Mesenchymal stem cell (in vitro differentiated cells and primary cell): ENCODE measurements at regions not wholly inside any gene's neighbourhood (a gene's known extent, or its start where the extent isn't known, plus 50 kb on each side); places are given as distances from the start of the nearest gene placed in this dataset.
"Not testable (repeated sequence)": the region's sequence is repeated elsewhere in the genome, so short reads cannot be mapped to it uniquely, and the experiment has no call there.

Source experiments
- DNase-seq: peaks from one replicate; pipeline ENCODE4 v3.0.0-alpha.2; 2013
- H2AFZ ChIP-seq: one replicate; pipeline ENCODE4 v1.6.1; 2013; ENCODE audit warnings: low read depth, mild to moderate bottlenecking, control low read depth, inconsistent platforms, low read length, moderate library complexity
- H2AK5ac ChIP-seq: 2 replicates; pipeline ENCODE4 v1.6.1; 2013; ENCODE audit warnings: low read length, moderate library complexity, mild to moderate bottlenecking, inconsistent platforms; ENCODE audit not compliant: severe bottlenecking
- H2BK120ac ChIP-seq: one replicate; pipeline ENCODE4 v1.6.1; 2013; ENCODE audit warnings: low read depth, mild to moderate bottlenecking, inconsistent platforms, low read length, moderate library complexity
- H2BK12ac ChIP-seq, 2 experiments: one replicate each; pipeline ENCODE4 v1.6.1; 2013; ENCODE audit warnings: inconsistent platforms in 2 of 2, low read length in 2 of 2, mild to moderate bottlenecking in 2 of 2, moderate library complexity in 2 of 2, control low read depth in 1 of 2
- H2BK15ac ChIP-seq: one replicate; pipeline ENCODE4 v1.6.1; 2013; ENCODE audit warnings: mild to moderate bottlenecking, low read depth, inconsistent platforms; ENCODE audit not compliant: poor library complexity, severe bottlenecking
- H2BK5ac ChIP-seq: 2 replicates; pipeline ENCODE4 v1.6.1; 2013; ENCODE audit warnings: low read depth, mild to moderate bottlenecking, low read length, control low read depth, inconsistent platforms; ENCODE audit not compliant: poor library complexity, severe bottlenecking
- H3K14ac ChIP-seq, 2 experiments: one replicate each; pipeline ENCODE4 v1.6.1; 2013; ENCODE audit warnings: inconsistent platforms in 2 of 2, low read length in 2 of 2, control low read depth in 1 of 2, mild to moderate bottlenecking in 1 of 2, moderate library complexity in 1 of 2
- H3K18ac ChIP-seq, 2 experiments: one replicate each; pipeline ENCODE4 v1.6.1; 2013; ENCODE audit warnings: inconsistent platforms in 2 of 2, low read length in 2 of 2, control low read depth in 1 of 2, low read depth in 1 of 2, mild to moderate bottlenecking in 1 of 2
- H3K23ac ChIP-seq, 2 experiments: one replicate each; pipeline ENCODE4 v1.6.1; 2013; ENCODE audit warnings: inconsistent platforms in 2 of 2, low read length in 2 of 2, mild to moderate bottlenecking in 2 of 2, moderate library complexity in 2 of 2, control low read depth in 1 of 2
- H3K27ac ChIP-seq: 2 replicates; pipeline ENCODE4 v1.5.1; 2013; ENCODE audit warnings: mild to moderate bottlenecking, moderate library complexity, low read length, control low read depth, inconsistent platforms; ENCODE audit not compliant: poor library complexity, severe bottlenecking
- H3K27me3 ChIP-seq, 2 experiments: 2 replicates each; pipeline versions ENCODE4 v1.6.1 to v1.7.0; 2013; ENCODE audit warnings: low read length in 2 of 2, mild to moderate bottlenecking in 2 of 2, moderate library complexity in 2 of 2, control low read depth in 1 of 2, inconsistent platforms in 1 of 2; ENCODE audit not compliant: control insufficient read depth in 1 of 2, insufficient read depth in 1 of 2
- H3K36me3 ChIP-seq, 2 experiments: 2 replicates each; pipeline versions ENCODE4 v1.6.1 to v1.7.0; 2013; ENCODE audit warnings: low read length in 2 of 2, control low read depth in 1 of 2, inconsistent platforms in 1 of 2, low read depth in 1 of 2, mild to moderate bottlenecking in 1 of 2; ENCODE audit not compliant: insufficient read depth in 2 of 2, control insufficient read depth in 1 of 2
- H3K4ac ChIP-seq, 2 experiments: one replicate each; pipeline ENCODE4 v1.6.1; 2013; ENCODE audit warnings: inconsistent platforms in 2 of 2, low read length in 2 of 2, mild to moderate bottlenecking in 2 of 2, moderate library complexity in 2 of 2, control low read depth in 1 of 2, low read depth in 1 of 2
- H3K4me1 ChIP-seq: 2 replicates; pipeline ENCODE4 v1.6.1; 2013; ENCODE audit warnings: low read depth, low read length, control low read depth; ENCODE audit not compliant: control insufficient read depth, insufficient read depth
- H3K4me2 ChIP-seq: 2 replicates; pipeline ENCODE4 v1.6.1; 2013; ENCODE audit warnings: low read length, mild to moderate bottlenecking, inconsistent platforms; ENCODE audit not compliant: poor library complexity, severe bottlenecking
- H3K4me3 ChIP-seq, 2 experiments: 2 replicates each; pipeline versions ENCODE4 v1.5.1 to v1.7.0; 2013; ENCODE audit warnings: low read length in 2 of 2, mild to moderate bottlenecking in 2 of 2, control low read depth in 1 of 2, low read depth in 1 of 2; ENCODE audit not compliant: insufficient read depth in 1 of 2
- H3K79me1 ChIP-seq: replicated peaks from 2 replicates; pipeline ENCODE4 v1.6.1; 2013; ENCODE audit warnings: mild to moderate bottlenecking, control low read depth, low read length, inconsistent platforms; ENCODE audit not compliant: poor library complexity, severe bottlenecking
- H3K9ac ChIP-seq: 2 replicates; pipeline ENCODE4 v1.7.0; 2013; ENCODE audit warnings: mild to moderate bottlenecking, low read length, moderate library complexity
- H3K9me3 ChIP-seq: 2 replicates; pipeline ENCODE4 v1.7.0; 2013; ENCODE audit warnings: mild to moderate bottlenecking, low read length; ENCODE audit not compliant: control insufficient read depth
- H4K8ac ChIP-seq: one replicate; pipeline ENCODE4 v1.6.1; 2013; ENCODE audit warnings: inconsistent platforms, mild to moderate bottlenecking, low read length, moderate library complexity
- H4K91ac ChIP-seq: one replicate; pipeline ENCODE4 v1.6.1; 2013; ENCODE audit warnings: mild to moderate bottlenecking, low read length, inconsistent platforms
- WGBS: methylation state at CpG from one replicate; pipeline ENCODE4 v1.1.7; 2013; ENCODE audit warnings: mixed read lengths; 5-methylcytosine and 5-hydroxymethylcytosine counted together

- no peak overlapping the region for H2BK15ac ChIP-seq
- H3K36me3 ChIP-seq, result no peaks in the 10 kb centered on the region
- no peak overlapping the region for H2AFZ ChIP-seq
- no peak overlapping the region for H4K8ac ChIP-seq
- no peak overlapping the region for H2BK5ac ChIP-seq
- H3K4me2 ChIP-seq, result no peak overlapping the region
- no peak overlapping the region for H4K91ac ChIP-seq
- H2BK120ac ChIP-seq, result peak overlapping the region; percentile 19
- H2AK5ac ChIP-seq, result no peak overlapping the region
- no peak overlapping the region for H3K9ac ChIP-seq
- no peaks in the 10 kb centered on the region for H3K9me3 ChIP-seq
- H3K27me3 ChIP-seq, result no peaks in the 10 kb centered on the region
- no peak overlapping the region for H3K23ac ChIP-seq
- H3K4ac ChIP-seq, result no peak overlapping the region
- no peaks in the 10 kb centered on the region for H3K79me1 ChIP-seq
- no peak overlapping the region for H2BK12ac ChIP-seq
- no peak overlapping the region for H3K18ac ChIP-seq
- no peak overlapping the region for H3K4me3 ChIP-seq
- H3K27ac ChIP-seq, result no peak overlapping the region
- DNase-seq, result no peak
- no peak overlapping the region for H3K14ac ChIP-seq
- H3K4me1 ChIP-seq, result no peaks in the 10 kb centered on the region
Observed at GRCh38 chr6:74596588-74596987, 609.3 kb downstream of the COL12A1 start.

DNA sequence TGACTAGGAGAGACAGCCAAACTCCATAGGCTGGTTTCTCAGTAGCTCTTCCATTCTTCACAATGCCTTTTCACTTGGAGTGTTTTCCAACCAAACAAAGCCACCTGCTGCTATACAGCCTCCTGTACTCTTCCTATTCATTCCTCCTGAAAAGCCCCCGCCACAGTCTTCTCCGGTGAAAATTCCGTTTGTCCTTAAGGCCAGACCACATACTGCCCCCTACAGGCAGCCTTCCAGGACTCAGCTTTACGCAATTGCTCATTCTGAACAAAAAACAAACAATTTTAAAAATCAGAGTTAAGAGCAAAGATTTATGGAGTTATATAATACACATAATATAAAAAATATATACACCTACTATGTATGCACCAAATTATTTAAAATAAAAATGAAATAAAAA, 611.5 kb downstream of the COL12A1 start:
- H3K23ac ChIP-seq, H2BK15ac ChIP-seq, H3K4me1 ChIP-seq, H3K4me2 ChIP-seq, H2AK5ac ChIP-seq, H3K36me3 ChIP-seq, H3K79me1 ChIP-seq, H3K18ac ChIP-seq, H2BK120ac ChIP-seq, H3K9me3 ChIP-seq, H2BK5ac ChIP-seq, H3K27me3 ChIP-seq, H3K27ac ChIP-seq, H3K14ac ChIP-seq, H2AFZ ChIP-seq, H4K8ac ChIP-seq, H4K91ac ChIP-seq, H3K9ac ChIP-seq, H3K4ac ChIP-seq, DNase-seq, H3K4me3 ChIP-seq, H2BK12ac ChIP-seq: not testable (repeated sequence)
- no CpG with 5 or more reads among the region's 4 CpGs for WGBS

DNA sequence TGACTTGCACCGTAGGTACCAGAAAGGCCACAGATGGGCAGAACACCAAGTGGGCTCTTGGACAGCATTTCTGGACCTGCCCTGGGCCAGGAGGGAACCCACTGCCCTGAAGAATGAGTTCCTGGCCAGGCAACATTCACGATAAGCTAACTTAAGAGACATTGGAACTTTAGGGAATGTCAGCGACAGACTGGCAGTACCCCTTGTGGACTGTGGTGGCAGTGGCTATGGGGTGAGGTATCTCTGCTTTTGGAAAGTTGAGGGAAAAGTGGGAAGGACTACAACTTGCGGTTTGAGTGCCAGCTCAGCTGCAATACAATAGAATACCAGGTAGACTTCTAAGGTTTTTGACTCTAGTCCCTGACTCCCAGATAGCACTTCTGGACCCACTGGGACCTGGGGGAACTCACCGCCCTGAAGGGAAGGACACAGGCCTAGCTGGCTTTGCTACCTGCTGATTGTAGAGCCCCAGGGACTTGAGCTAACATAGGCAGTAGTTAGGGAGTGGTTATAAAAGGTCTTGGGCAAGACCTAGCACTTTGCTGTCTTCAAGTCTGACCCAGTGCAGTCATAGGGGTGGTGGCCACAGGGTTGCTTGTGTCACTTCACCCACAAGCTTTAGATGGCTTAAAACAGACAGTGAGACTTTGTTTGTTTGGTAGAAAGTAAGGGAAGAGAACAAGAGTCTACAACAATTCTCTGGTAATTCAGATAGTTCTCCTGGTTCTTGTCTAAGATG, 617.6 kb downstream of the COL12A1 start:
- DNase-seq, result no peak
- H2AK5ac ChIP-seq, result no peak overlapping the region

GRCh38 chr6:74587386-74587785, 618.5 kb downstream of the COL12A1 start:
- Histone ChIP-seq H3K27me3 (no peaks in the 10 kb centered on the region), H2AK5ac (no peak overlapping the region), H3K4me3 (no peak overlapping the region), H2BK5ac (no peak overlapping the region), H4K8ac (peak overlapping the region; percentile 72), H3K4me2 (no peak overlapping the region), H3K18ac (peak overlapping the region in 1 of 2 experiments; percentile 75), H2BK12ac (peak overlapping the region; percentile 25 to 71), H3K9me3 (no peaks in the 10 kb centered on the region), H3K27ac (no peak overlapping the region), H2BK15ac (peak overlapping the region; percentile 7), H3K36me3 (no peaks in the 10 kb centered on the region), H3K79me1 (no peaks in the 10 kb centered on the region), H3K23ac (peak overlapping the region in 1 of 2 experiments; percentile 51), H3K9ac (no peak overlapping the region), H2AFZ (no peak overlapping the region), H3K4ac (no peak overlapping the region), H3K4me1 (no peaks in the 10 kb centered on the region), H2BK120ac (no peak overlapping the region), H4K91ac (peak overlapping the region; percentile 1), H3K14ac (no peak overlapping the region)
- WGBS, result no CpG with 5 or more reads among the region's 2 CpGs
- peak; percentile 44 for DNase-seq

More for the DNA sequence above, 617.6 kb downstream of the COL12A1 start:
- no peak overlapping the region for H3K4me2 ChIP-seq
- no peaks in the 10 kb centered on the region for H3K36me3 ChIP-seq
- no peaks in the 10 kb centered on the region for H3K27me3 ChIP-seq
- no peak overlapping the region for H3K14ac ChIP-seq
- WGBS, result 94% methylated on average over 5 of the region's 5 CpGs
- no peaks in the 10 kb centered on the region for H3K4me1 ChIP-seq
- H4K8ac ChIP-seq, result no peak overlapping the region
- H2BK12ac ChIP-seq, result no peak overlapping the region
- no peak overlapping the region for H3K9ac ChIP-seq
- no peak overlapping the region for H3K18ac ChIP-seq
- H3K4me3 ChIP-seq, result no peak overlapping the region
- H4K91ac ChIP-seq, result no peak overlapping the region
- H3K9me3 ChIP-seq, result no peaks in the 10 kb centered on the region
- no peaks in the 10 kb centered on the region for H3K79me1 ChIP-seq
- no peak overlapping the region for H3K27ac ChIP-seq
- H3K4ac ChIP-seq, result no peak overlapping the region
- no peak overlapping the region for H2BK5ac ChIP-seq
- H2BK15ac ChIP-seq, result no peak overlapping the region
- H2AFZ ChIP-seq, result no peak overlapping the region
- no peak overlapping the region for H2BK120ac ChIP-seq
- no peak overlapping the region for H3K23ac ChIP-seq
